GM12892 (cell line): ENCODE measurements at regions not wholly inside any gene's neighbourhood (a gene's known extent, or its start where the extent isn't known, plus 50 kb on each side); places are given as distances from the start of the nearest gene placed in this dataset.

Experiments used
- DNase-seq: peaks from one replicate; pipeline ENCODE4 v3.0.0; 2011; ENCODE audit not compliant: insufficient read length
- FAIRE-seq: peaks from 2 replicates; lab custom pipeline; 2011; peaks lifted over from hg19 to GRCh38; lab: Jason Lieb, UNC
- POLR2A ChIP-seq: IDR thresholded peaks from 2 replicates; pipeline ENCODE4 v1.6.1; 2011; ENCODE audit warnings: low read depth, low read length, control low read depth
- POLR2AphosphoS5 ChIP-seq: IDR thresholded peaks from 2 replicates; pipeline ENCODE4 v1.6.1; 2011; ENCODE audit warnings: low read depth, low read length, control low read depth
- TAF1 ChIP-seq: IDR thresholded peaks from 2 replicates; pipeline ENCODE4 v1.6.1; 2011; ENCODE audit warnings: low read depth, mild to moderate bottlenecking, control low read depth, low read length, borderline replicate concordance

DNA sequence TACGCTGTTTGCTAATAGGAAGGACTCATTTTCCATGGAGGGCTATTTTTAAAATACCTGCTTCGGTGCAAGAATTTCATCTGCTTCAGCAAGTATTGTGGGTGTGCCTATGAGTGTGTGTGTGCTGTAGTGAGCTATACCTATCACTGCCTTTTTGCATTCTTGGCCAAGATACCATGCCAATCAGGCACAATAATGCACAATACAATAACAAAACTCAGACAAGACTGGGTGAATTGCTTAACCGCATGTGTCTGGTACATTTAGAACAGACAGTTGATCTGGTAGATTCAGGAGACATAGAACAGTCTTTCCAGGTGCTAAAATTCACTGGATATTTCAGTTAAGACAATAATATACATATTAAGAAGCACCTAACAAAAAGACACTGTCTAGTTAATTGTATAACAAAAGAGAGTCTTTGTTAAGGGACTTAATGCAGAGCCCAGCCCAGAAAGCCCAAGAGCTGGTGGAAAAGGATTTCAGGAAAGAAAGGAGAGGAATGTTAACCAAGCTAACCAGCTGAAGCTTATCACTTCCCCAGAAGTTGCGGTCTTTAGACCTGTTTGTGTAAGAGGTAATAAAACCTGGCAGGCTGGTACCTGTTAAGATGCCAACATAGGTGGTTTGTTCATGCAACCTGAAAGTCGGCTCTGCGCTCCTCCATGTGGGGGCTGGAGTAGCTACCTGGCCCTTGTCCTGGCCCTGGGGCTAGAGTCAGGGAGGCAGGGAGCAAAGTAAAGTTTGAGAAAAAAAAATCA, 153.3 kb upstream of the RBMS1 start:
- FAIRE-seq, result no peak
- DNase-seq, result no peak
- TF ChIP-seq POLR2A (no peak), TAF1 (no peak), POLR2AphosphoS5 (no peak)

DNA sequence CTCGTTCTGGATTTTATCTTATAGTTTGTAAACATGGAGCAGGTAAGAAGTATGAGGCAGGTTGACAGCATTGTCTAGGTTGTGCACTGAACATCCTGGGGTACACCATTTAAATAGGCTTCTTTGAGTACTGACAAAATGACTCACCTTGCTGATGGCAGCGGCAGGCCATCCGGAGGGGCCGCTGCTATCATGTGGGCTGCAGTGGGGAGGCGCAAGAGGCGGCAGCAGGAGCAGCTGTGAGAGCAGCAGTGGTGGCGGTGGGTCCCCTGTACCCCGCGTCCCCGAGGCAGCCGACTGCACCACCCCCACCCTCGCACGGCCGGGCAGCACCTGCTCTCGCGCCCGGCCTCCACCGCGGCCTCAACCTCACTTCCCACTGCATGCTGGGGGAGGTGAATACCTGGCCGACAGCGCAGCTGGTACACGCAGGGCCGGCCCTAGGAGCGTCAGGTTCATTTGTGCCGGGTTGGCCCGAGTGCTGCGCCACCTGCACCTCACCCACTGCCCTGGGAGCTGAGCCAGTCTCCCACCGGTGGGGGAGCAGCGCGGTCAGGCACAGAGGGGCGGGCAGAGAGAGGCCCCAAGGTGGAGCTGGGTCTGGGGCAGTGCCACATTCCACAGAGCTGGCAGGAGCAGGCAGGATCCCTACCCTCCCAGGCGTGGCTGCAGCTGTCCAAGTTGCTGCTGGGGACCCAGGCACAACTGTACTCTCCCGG, 154.5 kb upstream of the RBMS1 start:
- DNase-seq (no peak), FAIRE-seq (no peak)

DNA sequence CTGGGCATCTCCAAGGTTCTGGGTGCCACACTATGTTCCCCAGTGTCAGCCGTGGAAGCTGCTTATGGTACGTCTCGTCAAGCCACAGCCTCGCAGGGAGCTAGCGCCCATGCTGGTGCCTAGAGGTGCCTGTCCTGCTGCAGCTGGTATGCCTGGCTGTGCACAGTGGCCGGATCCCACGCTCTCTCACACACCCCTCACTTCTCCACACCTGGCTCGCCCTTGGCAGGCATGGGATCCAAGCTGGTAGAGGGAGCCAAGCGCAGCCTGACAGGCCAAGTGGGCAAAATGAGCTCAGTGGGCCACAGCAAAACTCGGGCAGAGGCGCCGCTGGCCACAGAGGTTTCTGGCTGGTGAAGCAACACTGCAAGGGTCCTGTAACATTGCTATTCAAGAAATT, 156.1 kb upstream of the RBMS1 start:
- FAIRE-seq (no peak), DNase-seq (no peak)
- TF ChIP-seq TAF1 (no peak), POLR2AphosphoS5 (no peak), POLR2A (no peak)

More for the DNA sequence above, 154.5 kb upstream of the RBMS1 start:
- TF ChIP-seq POLR2A (no peak), POLR2AphosphoS5 (no peak), TAF1 (no peak)

DNA sequence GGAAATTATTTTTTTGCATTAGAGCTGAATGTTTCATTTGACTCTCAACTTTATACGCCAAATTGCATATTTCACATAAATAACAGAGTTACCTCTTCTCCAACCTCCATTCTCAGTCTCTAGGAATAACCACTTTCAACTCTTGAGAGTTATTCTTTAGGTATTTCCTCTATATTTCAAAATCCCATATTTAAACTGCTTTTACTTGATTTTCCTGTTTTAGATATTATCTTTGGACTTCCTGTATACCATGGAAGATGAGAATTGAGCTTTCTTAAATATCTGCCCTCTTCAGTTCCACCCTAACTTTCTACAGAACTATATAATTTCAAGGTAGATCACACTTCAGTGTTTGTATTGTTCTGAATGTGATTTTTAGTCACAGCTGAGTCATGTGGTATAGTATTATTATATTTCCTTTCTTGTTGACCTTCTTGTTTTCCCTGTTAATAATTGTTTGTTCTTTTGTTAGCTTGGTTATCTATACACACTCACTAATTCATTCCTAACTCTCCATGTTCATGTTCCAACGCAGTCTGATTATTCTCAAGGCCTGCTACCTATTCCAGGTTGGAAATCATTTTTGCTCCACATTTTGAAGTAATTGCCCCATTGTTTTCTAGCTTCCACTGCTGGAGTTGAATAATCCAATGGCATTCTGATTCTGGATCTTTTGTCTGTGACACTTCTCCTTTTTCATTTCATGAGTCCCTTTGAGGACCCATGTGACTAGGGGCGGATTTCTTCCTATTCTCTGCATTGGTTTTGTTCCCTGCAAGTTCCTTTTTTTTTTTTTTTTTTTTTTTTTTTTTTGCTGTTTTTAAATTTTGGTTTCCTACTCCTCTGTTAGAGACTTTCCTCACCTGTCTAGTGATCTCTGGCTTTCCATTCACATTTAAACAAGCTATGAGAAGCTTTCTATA, 156.8 kb upstream of the RBMS1 start:
- FAIRE-seq, result no peak
- TF ChIP-seq POLR2AphosphoS5 (no peak), TAF1 (no peak), POLR2A (no peak)
- no peak for DNase-seq

DNA sequence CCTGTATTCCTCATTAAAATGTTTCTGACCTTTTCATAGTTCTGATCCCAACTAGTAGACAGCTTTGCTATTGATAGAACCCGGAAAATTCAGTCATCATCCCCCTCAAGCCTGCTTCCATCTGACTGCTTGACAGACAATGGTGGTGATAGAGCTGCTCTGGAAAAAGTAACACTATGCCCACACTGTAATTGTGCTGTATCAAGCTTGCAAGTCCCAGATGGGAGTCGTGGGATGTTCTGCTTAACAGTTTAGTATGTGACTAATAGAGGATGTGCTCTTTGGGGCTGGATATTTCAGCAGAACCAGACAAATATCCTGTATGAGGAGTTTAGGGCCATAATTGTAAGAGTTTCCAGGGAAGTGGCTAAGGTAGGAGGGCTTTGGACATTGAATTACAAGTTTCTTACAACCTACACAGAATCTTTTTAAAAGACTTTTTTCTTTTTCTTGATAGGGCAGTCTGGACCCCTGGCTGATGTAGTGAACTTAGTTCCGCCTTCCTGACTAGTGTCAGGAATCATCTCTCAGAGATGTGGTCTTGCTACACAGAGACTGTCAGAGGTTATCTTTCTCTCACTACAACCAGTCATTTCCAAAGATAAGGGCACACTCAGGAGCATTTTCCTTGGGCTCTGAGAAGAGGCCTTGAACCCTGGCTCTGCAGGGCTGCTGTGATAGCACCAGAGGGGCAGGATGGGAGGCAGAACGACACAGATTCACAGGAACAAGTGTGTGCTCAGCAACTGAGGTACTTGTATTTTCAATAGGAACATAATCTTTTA, 158.0 kb upstream of the RBMS1 start:
- FAIRE-seq (no peak), DNase-seq (no peak)
- no peak for TF ChIP-seq TAF1
- no peak for TF ChIP-seq POLR2A
- no peak for TF ChIP-seq POLR2AphosphoS5

DNA sequence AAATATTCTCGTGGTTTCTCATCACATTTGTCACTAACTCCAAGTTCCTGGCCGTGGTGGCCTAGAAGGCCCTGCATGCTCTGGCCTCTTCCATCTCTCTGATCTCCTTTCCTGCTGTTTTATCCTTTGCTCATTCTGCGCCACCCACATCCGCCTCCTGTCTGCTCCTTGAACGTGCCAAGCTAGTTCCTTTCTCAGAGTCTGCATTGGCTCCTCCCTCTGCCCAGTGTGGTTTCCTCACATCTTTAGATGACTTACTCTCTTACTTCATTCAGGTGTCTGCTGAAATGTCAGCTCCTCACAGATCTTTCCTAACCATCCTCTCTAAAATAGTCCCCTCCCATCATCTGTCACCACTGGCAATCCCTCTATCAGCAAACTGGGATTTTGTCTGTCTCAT, 158.6 kb upstream of the RBMS1 start:
- DNase-seq, result no peak
- FAIRE-seq, result no peak

DNA sequence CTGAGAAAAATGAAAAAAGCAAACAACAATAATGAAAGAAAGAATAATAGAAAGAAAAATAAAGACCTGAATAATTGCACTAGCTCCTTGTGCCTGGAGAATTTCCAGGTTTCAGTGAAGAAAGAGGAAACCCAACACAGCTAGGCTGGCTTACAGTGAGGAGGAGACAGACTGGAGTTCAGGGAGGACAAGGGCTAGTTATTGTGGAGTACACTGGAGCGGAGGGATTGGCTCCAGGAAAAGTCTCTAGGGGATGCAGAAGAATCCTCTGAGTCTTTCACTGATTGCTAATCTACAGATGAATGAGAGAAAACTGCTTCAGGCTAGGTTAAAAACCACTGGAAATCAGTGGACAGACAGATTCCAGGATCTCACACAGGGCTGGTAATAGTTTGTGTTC, 163.6 kb upstream of the RBMS1 start:
- no peak for FAIRE-seq
- TF ChIP-seq TAF1 (no peak), POLR2A (no peak), POLR2AphosphoS5 (no peak)
- no peak for DNase-seq

More for the DNA sequence above, 158.6 kb upstream of the RBMS1 start:
- TF ChIP-seq POLR2A, result no peak
- no peak for TF ChIP-seq TAF1
- TF ChIP-seq POLR2AphosphoS5, result no peak

DNA sequence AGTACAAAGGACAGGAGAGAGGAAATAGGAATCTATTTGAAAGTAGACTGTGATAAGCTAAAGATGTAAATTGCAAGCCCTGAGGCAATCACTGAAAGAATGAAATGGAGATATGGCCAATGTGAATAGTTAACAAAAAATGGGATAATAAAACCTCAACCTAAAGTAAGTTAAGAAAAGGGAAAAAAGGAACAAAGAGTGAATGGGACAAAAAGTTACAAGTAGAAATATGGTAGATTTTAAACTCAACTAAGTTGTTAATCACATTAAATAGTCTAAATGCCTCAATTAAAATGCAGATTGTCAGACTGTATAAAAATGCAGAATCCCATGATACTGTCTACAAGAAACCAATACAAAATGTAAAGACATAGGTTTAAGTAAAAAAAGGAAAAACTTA, 165.2 kb upstream of the RBMS1 start:
- no peak for FAIRE-seq
- TF ChIP-seq TAF1 (no peak), POLR2A (no peak), POLR2AphosphoS5 (no peak)
- no peak for DNase-seq

DNA sequence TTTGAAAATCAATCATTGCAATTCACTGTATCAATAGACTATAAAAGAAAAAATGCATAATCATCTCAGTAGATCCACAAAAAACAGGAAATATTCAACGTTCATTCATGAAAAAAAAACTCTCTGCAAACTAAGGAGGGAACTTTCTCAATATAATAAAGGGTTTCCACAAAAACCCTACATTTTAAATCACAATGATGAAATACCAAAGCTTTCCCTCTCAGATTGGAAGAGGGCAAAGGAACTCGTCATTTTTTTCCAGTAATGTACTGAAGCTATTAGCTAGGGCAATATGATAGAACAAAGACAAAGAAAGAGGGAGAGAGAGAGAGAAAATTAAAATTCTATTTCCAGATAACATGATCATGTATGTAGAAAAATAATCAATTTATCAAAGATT, 167.1 kb upstream of the RBMS1 start:
- FAIRE-seq (no peak), DNase-seq (no peak)
- no peak for TF ChIP-seq POLR2A
- TF ChIP-seq POLR2AphosphoS5, result no peak
- TF ChIP-seq TAF1, result no peak

DNA sequence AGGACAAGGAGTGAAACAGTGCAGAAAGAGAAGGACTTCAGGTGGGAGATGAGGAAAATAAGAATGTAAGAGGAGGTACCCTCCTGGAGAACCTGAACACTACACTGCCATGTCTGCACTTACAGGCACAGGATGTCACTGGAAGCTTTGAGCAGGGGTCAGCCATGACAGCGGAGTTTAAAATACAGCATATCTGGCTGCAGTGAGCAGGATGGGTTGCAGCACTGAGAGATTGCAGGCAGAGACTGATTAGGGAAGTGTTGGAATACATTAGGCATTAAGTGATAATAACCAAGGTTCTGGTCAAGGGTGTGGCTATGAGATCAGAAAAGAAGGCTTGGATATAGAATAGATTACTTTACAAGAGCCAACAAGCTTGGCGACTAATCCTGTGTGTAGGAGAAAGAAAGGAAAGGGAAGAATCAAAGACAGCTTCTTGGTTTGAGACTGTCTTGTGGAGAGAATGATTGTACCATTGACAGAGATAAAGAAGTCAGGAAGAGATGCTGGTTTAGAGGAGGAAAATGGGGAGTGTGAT, 171.1 kb upstream of the RBMS1 start:
- DNase-seq (no peak), FAIRE-seq (no peak)
- TF ChIP-seq POLR2AphosphoS5, result no peak
- no peak for TF ChIP-seq TAF1
- no peak for TF ChIP-seq POLR2A
